ENCODE measurements at regions not wholly inside any gene's neighbourhood (a gene's known extent, or its start where the extent isn't known, plus 50 kb on each side); places are given as distances from the start of the nearest gene placed in this dataset.

- DNase-seq: no peak
Measured at GRCh38 chr12:20220339-20220738, 148.0 kb upstream of the PDE3A start.

- DNase-seq: no peak
Measured at GRCh38 chr12:20232931-20233675, 135.2 kb upstream of the PDE3A start.

GRCh38 chr12:20234474-20234873, 133.9 kb upstream of the PDE3A start:
- DNase-seq: no peak

- DNase-seq: no peak
Measured at GRCh38 chr12:20237091-20237490, 131.2 kb upstream of the PDE3A start.

GRCh38 chr12:20245491-20245890, 122.8 kb upstream of the PDE3A start:
- no peak for DNase-seq

- DNase-seq: no peak
Measured at GRCh38 chr12:20248646-20249045, 119.7 kb upstream of the PDE3A start.

GRCh38 chr12:20250761-20251160, 117.6 kb upstream of the PDE3A start:
- DNase-seq: no peak

GRCh38 chr12:20257311-20257710, 111.0 kb upstream of the PDE3A start:
- DNase-seq: no peak

GRCh38 chr12:20259786-20260185, 108.6 kb upstream of the PDE3A start:
- DNase-seq: no peak

- DNase-seq: no peak
Measured at GRCh38 chr12:20260851-20261250, 107.5 kb upstream of the PDE3A start.

- DNase-seq: no peak
Measured at GRCh38 chr12:20262119-20262518, 106.2 kb upstream of the PDE3A start.

GRCh38 chr12:20264026-20264425, 104.3 kb upstream of the PDE3A start:
- no peak for DNase-seq

GRCh38 chr12:20264608-20265114, 103.7 kb upstream of the PDE3A start:
- DNase-seq: no peak

- DNase-seq: no peak
Measured at GRCh38 chr12:20268121-20268732, 100.1 kb upstream of the PDE3A start.

GRCh38 chr12:20268771-20269170, 99.6 kb upstream of the PDE3A start:
- no peak for DNase-seq

GRCh38 chr12:20269337-20270067, 98.8 kb upstream of the PDE3A start:
- no peak for DNase-seq

GRCh38 chr12:20270557-20270956, 97.8 kb upstream of the PDE3A start:
- DNase-seq: no peak

GRCh38 chr12:20272161-20272560, 96.2 kb upstream of the PDE3A start:
- no peak for DNase-seq

- DNase-seq: no peak
Measured at GRCh38 chr12:20272801-20273200, 95.5 kb upstream of the PDE3A start.

GRCh38 chr12:20274008-20274407, 94.3 kb upstream of the PDE3A start:
- no peak for DNase-seq

- no peak for DNase-seq
Measured at GRCh38 chr12:20278276-20278675, 90.1 kb upstream of the PDE3A start.

GRCh38 chr12:20280515-20280914, 87.8 kb upstream of the PDE3A start:
- no peak for DNase-seq

GRCh38 chr12:20282401-20282800, 85.9 kb upstream of the PDE3A start:
- no peak for DNase-seq

- no peak for DNase-seq
Measured at GRCh38 chr12:20283482-20283881, 84.9 kb upstream of the PDE3A start.

All from NCI-H510A (cell line).